ENCODE measurements at regions not wholly inside any gene's neighbourhood (a gene's known extent, or its start where the extent isn't known, plus 50 kb on each side); places are given as distances from the start of the nearest gene placed in this dataset.

GRCh38 chr15:96559087-96559486, 228.6 kb downstream of the NR2F2 start:
- DNase-seq (ENCODE audit: extremely low read depth in 1 of 11, low read depth in 9 of 11, low spot score in 4 of 11): no peak

DNA sequence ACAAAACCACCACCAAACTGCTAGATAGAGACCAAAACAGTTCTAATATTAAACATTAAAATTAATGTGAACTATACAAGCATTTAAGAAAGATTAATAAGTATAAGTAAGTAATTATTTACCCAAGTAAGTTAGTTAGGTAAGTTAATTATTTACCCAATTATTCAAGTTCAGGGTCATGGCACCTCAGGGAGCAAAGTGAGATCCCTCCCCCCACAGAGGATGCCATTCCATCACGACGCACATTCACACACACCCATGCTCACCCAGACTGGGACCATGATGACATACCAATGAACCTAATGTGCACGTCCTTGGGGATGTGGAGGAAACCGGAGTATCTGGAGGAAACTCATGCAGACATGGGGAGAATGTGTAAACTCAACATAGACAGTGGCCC, 229.1 kb downstream of the NR2F2 start:
- DNase-seq (ENCODE audit: extremely low read depth in 1 of 11, low read depth in 9 of 11, low spot score in 4 of 11): no peak

DNA sequence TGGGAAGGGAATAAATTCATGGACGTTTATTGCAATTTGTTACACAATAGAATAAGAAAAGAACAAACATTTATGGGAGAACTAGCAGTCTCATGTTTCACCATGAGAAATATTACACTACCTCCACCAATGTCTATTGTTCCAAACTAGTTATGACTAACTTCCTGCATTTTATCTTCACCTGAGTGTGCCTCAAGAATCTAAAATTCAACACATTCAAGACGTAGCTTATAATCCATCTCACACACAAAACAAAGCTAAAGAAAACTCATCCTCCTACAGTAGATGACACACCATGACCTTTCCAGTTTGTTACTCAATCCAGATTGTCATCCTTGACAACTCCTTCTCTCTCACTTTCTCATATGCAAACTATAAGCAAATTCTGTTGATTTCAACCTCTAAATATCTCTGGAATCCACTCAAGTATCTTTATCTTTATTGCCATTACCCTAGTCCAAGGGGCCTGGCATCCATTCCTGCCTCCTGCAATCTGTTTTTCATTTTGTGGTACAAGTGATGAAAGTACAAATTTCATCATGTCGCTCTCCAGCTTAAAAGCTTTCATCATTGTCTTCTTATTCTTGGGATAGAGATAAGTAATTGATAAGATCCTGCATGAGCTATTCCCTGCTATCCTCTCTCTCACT, 229.9 kb downstream of the NR2F2 start:
- no peak for DNase-seq (ENCODE audit: extremely low read depth in 1 of 11, low read depth in 9 of 11, low spot score in 4 of 11)

DNA sequence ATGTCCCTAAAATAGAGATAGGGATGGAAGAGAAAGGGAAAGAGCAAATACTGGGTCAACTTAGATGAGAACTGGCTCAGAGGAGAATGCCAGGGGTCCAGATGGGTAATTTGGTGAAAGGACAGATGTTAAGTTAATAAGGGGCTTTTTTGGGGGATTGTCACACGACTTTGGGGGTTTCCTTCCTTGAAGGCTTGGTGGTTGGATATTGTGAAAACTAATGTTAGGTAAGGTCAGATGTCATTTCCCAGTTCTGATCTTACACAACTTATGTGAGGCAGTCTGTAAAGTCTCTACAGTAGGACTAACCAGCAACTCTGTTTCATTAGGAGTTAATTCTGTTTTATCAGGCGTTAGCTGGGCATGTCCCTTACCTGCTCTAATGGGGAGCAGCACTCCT, 231.1 kb downstream of the NR2F2 start:
- no peak for DNase-seq (ENCODE audit: extremely low read depth in 1 of 11, low read depth in 9 of 11, low spot score in 4 of 11)

GRCh38 chr15:96564546-96564945, 234.0 kb downstream of the NR2F2 start:
- no peak for DNase-seq (ENCODE audit: extremely low read depth in 1 of 11, low read depth in 9 of 11, low spot score in 4 of 11)

DNA sequence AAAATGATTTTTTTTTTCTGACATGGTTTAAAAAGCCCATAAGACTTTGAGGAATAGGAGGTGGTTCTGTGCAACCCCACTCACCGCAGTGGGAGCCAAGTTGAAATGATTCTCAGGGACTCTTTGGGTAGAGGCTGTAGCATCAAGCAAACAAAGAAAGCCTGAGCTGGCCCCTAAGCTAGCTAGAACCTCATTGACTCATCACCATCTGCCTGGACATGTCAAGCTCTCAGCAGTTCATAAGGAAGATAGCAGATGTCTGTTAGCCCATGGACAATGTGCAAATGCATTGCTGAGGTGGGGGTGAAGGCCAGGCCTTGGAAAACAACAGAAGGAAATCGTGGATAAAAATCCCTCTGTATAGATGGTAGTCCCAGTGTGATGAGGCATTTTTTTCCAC, 234.8 kb downstream of the NR2F2 start:
- DNase-seq (ENCODE audit: extremely low read depth in 1 of 11, low read depth in 9 of 11, low spot score in 4 of 11): no peak

GRCh38 chr15:96574782-96575181, 244.3 kb downstream of the NR2F2 start:
- no peak for DNase-seq (ENCODE audit: extremely low read depth in 1 of 11, low read depth in 9 of 11, low spot score in 4 of 11)

DNA sequence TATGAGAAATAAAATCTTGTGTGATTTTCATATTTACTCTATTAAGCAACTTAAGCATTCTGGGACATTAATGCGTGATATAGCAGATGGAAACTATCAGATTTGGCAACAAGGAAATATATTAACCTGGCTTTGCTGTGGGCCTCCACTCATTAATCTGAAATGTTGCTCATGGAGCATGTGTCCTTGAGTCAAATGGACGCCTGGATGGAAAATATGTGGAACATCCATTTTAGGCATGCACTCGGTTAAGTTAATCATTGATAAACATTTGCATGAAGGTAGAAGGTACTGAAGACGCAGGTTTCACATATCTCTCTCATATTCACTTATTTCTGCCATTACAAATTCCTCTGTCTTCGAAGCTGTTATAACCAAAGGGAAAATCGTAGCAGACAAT, 246.1 kb downstream of the NR2F2 start:
- DNase-seq (ENCODE audit: extremely low read depth in 1 of 11, low read depth in 9 of 11, low spot score in 4 of 11): peak in 1 of 11 donors; percentile 24

DNA sequence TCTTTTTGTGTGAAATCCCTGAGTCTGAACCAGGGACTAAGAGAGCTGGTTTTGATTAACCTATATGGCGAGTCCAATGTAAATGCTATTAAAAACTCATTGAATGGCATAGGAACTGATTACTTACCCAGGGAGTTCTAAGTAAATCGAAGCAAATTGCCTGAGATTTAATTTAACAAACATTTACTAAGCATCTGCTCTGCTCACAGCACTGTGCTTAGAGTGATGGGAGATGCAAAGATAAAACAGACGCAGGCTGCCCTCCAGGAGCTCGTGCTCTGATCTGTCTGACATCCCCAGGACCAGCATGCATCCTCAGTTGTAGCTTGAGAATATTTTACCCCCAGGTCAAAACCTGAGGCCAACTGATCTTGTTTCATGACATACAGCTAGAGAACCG, 247.9 kb downstream of the NR2F2 start:
- no peak for DNase-seq (ENCODE audit: extremely low read depth in 1 of 11, low read depth in 9 of 11, low spot score in 4 of 11)

DNA sequence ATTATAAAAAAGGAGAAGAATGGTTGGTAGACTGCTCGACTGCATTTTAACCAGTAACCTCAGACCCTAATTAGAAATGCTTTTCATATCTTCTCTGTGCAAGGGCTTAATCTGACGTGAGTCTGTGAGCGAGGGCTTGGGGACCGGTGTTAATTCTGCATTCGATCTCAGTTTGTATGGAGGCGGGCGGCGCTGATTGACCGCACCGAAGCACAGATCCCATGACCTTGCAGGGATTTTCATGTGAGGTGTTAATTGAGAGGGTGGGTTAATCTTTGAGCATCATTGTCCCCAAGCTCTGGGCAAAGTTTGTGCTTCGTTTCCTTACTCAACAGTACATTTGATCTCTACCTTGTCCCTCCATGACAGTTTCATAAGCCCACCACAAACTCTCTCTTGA, 250.9 kb downstream of the NR2F2 start:
- DNase-seq (ENCODE audit: extremely low read depth in 1 of 11, low read depth in 9 of 11, low spot score in 4 of 11): no peak

DNA sequence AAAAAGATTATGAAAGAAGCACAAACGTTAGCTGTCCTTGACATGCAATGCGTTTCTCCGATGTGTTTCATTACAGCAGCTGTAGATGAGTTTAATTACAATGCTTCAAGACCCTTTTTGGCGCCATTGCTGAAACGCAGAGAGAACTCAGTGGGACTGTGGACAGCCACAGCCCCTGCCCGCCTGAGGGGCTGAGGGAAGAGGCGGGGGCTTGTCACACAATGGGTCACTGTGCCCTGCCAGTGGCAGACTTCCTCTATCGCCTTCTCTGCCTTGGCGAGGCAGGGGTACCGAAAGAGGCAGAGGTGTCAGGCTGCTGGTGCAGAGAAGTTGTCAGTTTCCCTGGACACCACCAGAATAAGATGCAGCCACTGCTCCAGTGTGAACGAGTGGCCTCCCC, 252.0 kb downstream of the NR2F2 start:
- DNase-seq (ENCODE audit: extremely low read depth in 1 of 11, low read depth in 9 of 11, low spot score in 4 of 11): no peak

DNA sequence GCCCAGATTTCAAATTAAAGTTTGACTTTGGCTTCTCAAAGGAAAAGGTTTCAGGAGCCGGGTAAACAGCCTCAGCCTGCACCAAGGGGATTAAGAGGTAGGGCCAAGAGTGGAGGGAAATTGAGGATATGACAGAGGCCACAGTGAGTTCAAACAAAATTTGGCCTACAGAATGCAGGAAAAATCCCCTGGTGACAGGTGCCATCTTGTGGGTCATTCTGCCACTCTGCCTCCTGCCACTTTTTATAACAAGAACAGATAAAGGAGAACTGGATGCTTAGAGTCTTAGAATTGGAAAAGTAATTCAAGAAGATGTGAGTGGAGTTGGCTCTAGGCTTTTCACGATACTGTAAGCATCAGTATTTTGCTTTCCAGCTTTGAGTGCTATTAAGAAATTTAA, 253.2 kb downstream of the NR2F2 start:
- no peak for DNase-seq (ENCODE audit: extremely low read depth in 1 of 11, low read depth in 9 of 11, low spot score in 4 of 11)

GRCh38 chr15:96585484-96586386, 255.2 kb downstream of the NR2F2 start:
- no peak for DNase-seq (ENCODE audit: extremely low read depth in 1 of 11, low read depth in 9 of 11, low spot score in 4 of 11)

DNA sequence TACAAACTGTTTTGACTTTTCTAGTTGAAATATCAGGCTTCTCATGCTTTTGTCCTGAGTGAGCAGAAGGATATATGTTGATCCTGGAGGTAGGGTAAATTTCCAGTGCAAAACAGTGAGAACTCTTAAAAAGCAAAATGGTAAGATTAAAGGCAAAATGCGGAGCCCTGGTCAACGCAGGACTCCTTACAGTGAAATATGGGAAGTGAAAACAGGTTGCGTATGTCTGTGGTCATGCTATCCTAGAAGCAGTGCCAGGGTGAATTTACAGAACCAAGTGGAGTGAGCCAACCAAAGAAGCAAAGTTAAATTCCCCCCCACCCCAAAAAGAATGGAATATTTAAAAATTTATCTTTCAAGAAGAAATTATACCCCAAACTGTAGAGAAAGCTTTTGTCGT, 256.4 kb downstream of the NR2F2 start:
- DNase-seq (ENCODE audit: extremely low read depth in 1 of 11, low read depth in 9 of 11, low spot score in 4 of 11): no peak

DNA sequence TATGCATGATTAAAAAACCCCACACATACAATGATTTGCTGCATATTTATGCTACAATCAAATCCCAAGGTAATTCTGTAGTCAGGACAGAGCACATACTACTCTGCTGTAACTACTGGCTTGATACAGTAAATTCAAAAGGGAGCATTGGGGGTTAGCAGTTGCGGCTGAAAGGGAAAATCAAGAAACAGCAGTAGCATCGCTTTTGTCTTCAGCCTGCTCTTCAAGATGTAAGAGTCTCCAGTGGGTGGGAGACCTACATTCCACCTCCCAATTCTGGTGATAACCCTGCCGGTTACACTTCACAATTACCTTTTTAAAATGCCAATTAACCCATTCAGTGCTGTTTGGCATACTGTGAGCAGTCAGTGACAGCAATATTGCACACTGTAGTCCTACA, 259.4 kb downstream of the NR2F2 start:
- DNase-seq (ENCODE audit: extremely low read depth in 1 of 11, low read depth in 9 of 11, low spot score in 4 of 11): no peak

DNA sequence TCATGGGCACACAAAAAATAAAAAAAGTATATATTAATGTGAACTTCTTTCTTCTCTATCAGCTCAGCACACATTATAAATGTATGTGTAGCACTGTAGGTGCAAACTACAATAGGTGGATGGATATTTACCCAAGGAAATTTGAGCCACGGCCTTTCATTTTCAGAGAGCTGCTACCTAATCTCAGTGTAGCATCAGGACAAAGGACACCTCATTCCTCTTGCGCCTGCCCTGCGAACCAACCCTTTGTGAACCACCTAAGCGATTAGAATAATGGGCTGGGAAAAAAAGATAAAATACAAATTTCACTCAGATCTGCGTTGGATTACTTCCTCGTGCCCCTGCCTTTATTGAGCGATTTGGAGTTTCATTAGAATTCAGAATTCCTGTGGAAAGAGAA, 263.2 kb downstream of the NR2F2 start:
- no peak for DNase-seq (ENCODE audit: extremely low read depth in 1 of 11, low read depth in 9 of 11, low spot score in 4 of 11)

GRCh38 chr15:96595951-96596350, 265.5 kb downstream of the NR2F2 start:
- no peak for DNase-seq (ENCODE audit: extremely low read depth in 1 of 11, low read depth in 9 of 11, low spot score in 4 of 11)

DNA sequence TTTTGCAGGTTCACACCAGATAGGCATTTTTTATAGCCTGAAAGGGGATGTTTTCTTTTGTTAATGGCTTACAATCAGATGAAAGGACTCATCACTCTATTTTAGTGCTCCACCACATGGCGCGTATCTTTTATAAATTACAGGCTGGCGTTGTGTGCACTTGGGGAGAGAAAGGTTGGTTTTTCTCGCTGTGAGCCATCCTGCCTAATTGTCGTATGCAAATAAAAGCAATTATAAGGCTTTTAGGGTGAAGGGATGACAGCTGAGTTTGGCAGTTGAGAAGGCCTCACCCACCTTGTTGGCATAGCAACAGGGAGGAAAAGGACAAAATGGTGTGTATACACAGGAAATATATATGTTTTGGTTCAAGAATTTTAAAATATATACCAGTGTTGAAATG, 268.0 kb downstream of the NR2F2 start:
- DNase-seq (ENCODE audit: extremely low read depth in 1 of 11, low read depth in 9 of 11, low spot score in 4 of 11): no peak

DNA sequence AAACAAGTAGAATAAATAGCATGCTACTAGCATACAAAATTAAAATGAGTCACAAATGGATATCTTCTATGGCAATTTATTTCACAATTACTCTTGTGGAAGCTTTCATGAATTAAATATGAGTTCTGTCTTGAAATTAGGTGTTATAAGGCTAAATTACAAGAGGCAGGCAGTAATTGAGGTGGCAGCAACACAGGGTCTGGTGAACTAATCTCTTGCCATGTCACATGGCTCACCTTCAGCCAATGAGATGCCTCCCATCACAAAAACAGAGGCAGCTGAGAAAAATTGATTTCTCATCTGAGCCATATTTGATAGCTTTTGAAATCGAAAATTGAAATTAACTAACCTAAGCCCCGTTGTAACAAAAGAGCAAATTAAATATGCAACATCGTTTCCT, 268.8 kb downstream of the NR2F2 start:
- no peak for DNase-seq (ENCODE audit: extremely low read depth in 1 of 11, low read depth in 9 of 11, low spot score in 4 of 11)

- no peak for DNase-seq (ENCODE audit: extremely low read depth in 1 of 11, low read depth in 9 of 11, low spot score in 4 of 11)
Measured at GRCh38 chr15:96600350-96600749, 269.9 kb downstream of the NR2F2 start.

DNA sequence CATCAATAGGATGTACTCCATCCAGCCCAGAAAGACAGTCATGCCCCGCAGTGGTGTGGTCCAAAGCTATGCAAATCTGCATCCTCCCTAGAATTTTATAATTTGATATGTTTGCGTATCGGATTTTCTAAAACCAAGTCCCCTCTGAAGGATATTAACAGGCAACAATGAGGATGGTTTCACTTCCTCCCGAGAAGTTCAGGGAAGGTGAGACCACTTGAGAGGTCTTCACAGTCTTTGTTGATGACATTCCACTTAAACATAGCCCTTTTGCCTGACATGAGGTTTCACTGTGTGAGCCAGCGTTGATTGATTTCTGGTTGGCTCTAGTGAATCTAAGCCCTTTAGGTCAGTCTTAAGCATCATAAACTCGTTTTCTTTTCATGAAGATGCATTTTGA, 276.1 kb downstream of the NR2F2 start:
- no peak for DNase-seq (ENCODE audit: extremely low read depth in 1 of 11, low read depth in 9 of 11, low spot score in 4 of 11)

Data from renal cortex interstitium (tissue), 11 donors.